HG02973 (cell line): ENCODE measurements at regions not wholly inside any gene's neighbourhood (a gene's known extent, or its start where the extent isn't known, plus 50 kb on each side); places are given as distances from the start of the nearest gene placed in this dataset.
"Not testable (repeated sequence)": the region's sequence is repeated elsewhere in the genome, so short reads cannot be mapped to it uniquely, and the experiment has no call there.

Source experiments
- ATAC-seq: cut with Tn5 transposase; IDR thresholded peaks from one replicate; pipeline ENCODE4 v1.9.1; 2021; ENCODE audit warnings: moderate library complexity; ENCODE audit not compliant: unreplicated experiment

GRCh38 chr15:83335542-83335941 is 51.1 kb upstream of the BNC1 start:
- ATAC-seq = not testable (repeated sequence)

GRCh38 chr15:83339396-83339795 is 54.9 kb upstream of the BNC1 start:
- no peak for ATAC-seq

GRCh38 chr15:83340087-83340486 is 55.6 kb upstream of the BNC1 start:
- ATAC-seq = no peak

GRCh38 chr15:83346342-83346741 is 61.9 kb upstream of the BNC1 start:
- no peak for ATAC-seq

GRCh38 chr15:83352119-83352518 is 67.7 kb upstream of the BNC1 start:
- ATAC-seq = no peak

GRCh38 chr15:83356501-83357399 is 72.3 kb upstream of the BNC1 start:
- no peak for ATAC-seq

GRCh38 chr15:83358972-83359564 is 74.6 kb upstream of the BNC1 start:
- no peak for ATAC-seq

GRCh38 chr15:83362706-83363105 is 78.2 kb upstream of the BNC1 start:
- ATAC-seq = no peak

- no peak for ATAC-seq
These were observed 80.0 kb upstream of the BNC1 start for GRCh38 chr15:83364501-83364900.

- no peak for ATAC-seq
These were observed 81.0 kb upstream of the BNC1 start for GRCh38 chr15:83365370-83365938.

GRCh38 chr15:83372434-83372891 is 74.7 kb upstream of the SH3GL3 start:
- ATAC-seq = no peak

- no peak for ATAC-seq
These were observed 68.1 kb upstream of the SH3GL3 start for GRCh38 chr15:83378921-83379578.

- ATAC-seq = no peak
These were observed 67.6 kb upstream of the SH3GL3 start for GRCh38 chr15:83379579-83379959.

- no peak for ATAC-seq
These were observed 67.1 kb upstream of the SH3GL3 start for GRCh38 chr15:83380059-83380458.

- peak; percentile 91 for ATAC-seq
These were observed 66.5 kb upstream of the SH3GL3 start for GRCh38 chr15:83380682-83381081.

- ATAC-seq = not testable (repeated sequence)
These were observed 63.5 kb upstream of the SH3GL3 start for GRCh38 chr15:83383608-83384139.

- no peak for ATAC-seq
These were observed 51.0 kb upstream of the SH3GL3 start for GRCh38 chr15:83396101-83396500.
